ENCODE measurements at regions not wholly inside any gene's neighbourhood (a gene's known extent, or its start where the extent isn't known, plus 50 kb on each side); places are given as distances from the start of the nearest gene placed in this dataset.
"Not testable (repeated sequence)": the region's sequence is repeated elsewhere in the genome, so short reads cannot be mapped to it uniquely, and the experiment has no call there.

GRCh38 chr3:182393151-182393550, 400.2 kb upstream of the ATP11B start:
- DNase-seq: no peak
- in situ Hi-C loops (cut with MboI; ENCODE audit: low pct_unique_long_range_greater_than_20kb, low sequenced_read_pairs): no loop called here

- no peak for DNase-seq
- in situ Hi-C loops (cut with MboI; ENCODE audit: low pct_unique_long_range_greater_than_20kb, low sequenced_read_pairs): no loop called here
Observed at GRCh38 chr3:182393830-182394367, 399.4 kb upstream of the ATP11B start.

GRCh38 chr3:182397164-182397563, 396.1 kb upstream of the ATP11B start:
- in situ Hi-C loops (cut with MboI; ENCODE audit: low pct_unique_long_range_greater_than_20kb, low sequenced_read_pairs): no loop called here
- DNase-seq: no peak

- no peak for DNase-seq
- in situ Hi-C loops (cut with MboI; ENCODE audit: low pct_unique_long_range_greater_than_20kb, low sequenced_read_pairs): no loop called here
Observed at GRCh38 chr3:182399978-182400737, 393.1 kb upstream of the ATP11B start.

GRCh38 chr3:182400838-182401237, 392.5 kb upstream of the ATP11B start:
- in situ Hi-C loops (cut with MboI; ENCODE audit: low pct_unique_long_range_greater_than_20kb, low sequenced_read_pairs): no loop called here
- no peak for DNase-seq

- in situ Hi-C loops (cut with MboI; ENCODE audit: low pct_unique_long_range_greater_than_20kb, low sequenced_read_pairs): no loop called here
- DNase-seq: no peak
Observed at GRCh38 chr3:182404031-182404430, 389.3 kb upstream of the ATP11B start.

- DNase-seq: no peak
- in situ Hi-C loops (cut with MboI; ENCODE audit: low pct_unique_long_range_greater_than_20kb, low sequenced_read_pairs): no loop called here
Observed at GRCh38 chr3:182405759-182406158, 387.5 kb upstream of the ATP11B start.

GRCh38 chr3:182406786-182407185, 386.5 kb upstream of the ATP11B start:
- in situ Hi-C loops (cut with MboI; ENCODE audit: low pct_unique_long_range_greater_than_20kb, low sequenced_read_pairs): no loop called here
- no peak for DNase-seq

- in situ Hi-C loops (cut with MboI; ENCODE audit: low pct_unique_long_range_greater_than_20kb, low sequenced_read_pairs): no loop called here
- no peak for DNase-seq
Observed at GRCh38 chr3:182410051-182410450, 383.3 kb upstream of the ATP11B start.

- in situ Hi-C loops (cut with MboI; ENCODE audit: low pct_unique_long_range_greater_than_20kb, low sequenced_read_pairs): no loop called here
- no peak for DNase-seq
Observed at GRCh38 chr3:182412066-182412465, 381.2 kb upstream of the ATP11B start.

GRCh38 chr3:182413061-182413460, 380.2 kb upstream of the ATP11B start:
- DNase-seq: no peak
- in situ Hi-C loops (cut with MboI; ENCODE audit: low pct_unique_long_range_greater_than_20kb, low sequenced_read_pairs): no loop called here

GRCh38 chr3:182413682-182414081, 379.6 kb upstream of the ATP11B start:
- in situ Hi-C loops (cut with MboI; ENCODE audit: low pct_unique_long_range_greater_than_20kb, low sequenced_read_pairs): no loop called here

GRCh38 chr3:182414586-182414985, 378.7 kb upstream of the ATP11B start:
- in situ Hi-C loops (cut with MboI; ENCODE audit: low pct_unique_long_range_greater_than_20kb, low sequenced_read_pairs): no loop called here
- DNase-seq: no peak

More at GRCh38 chr3:182413682-182414081, 379.6 kb upstream of the ATP11B start:
- DNase-seq: no peak

GRCh38 chr3:182420741-182421140, 372.6 kb upstream of the ATP11B start:
- in situ Hi-C loops (cut with MboI; ENCODE audit: low pct_unique_long_range_greater_than_20kb, low sequenced_read_pairs): no loop called here
- no peak for DNase-seq

GRCh38 chr3:182424006-182424405, 369.3 kb upstream of the ATP11B start:
- no peak for DNase-seq
- in situ Hi-C loops (cut with MboI; ENCODE audit: low pct_unique_long_range_greater_than_20kb, low sequenced_read_pairs): no loop called here

- DNase-seq; in situ Hi-C loops (cut with MboI; ENCODE audit: low pct_unique_long_range_greater_than_20kb, low sequenced_read_pairs): not testable (repeated sequence)
Observed at GRCh38 chr3:182425926-182426718, 367.2 kb upstream of the ATP11B start.

- in situ Hi-C loops (cut with MboI; ENCODE audit: low pct_unique_long_range_greater_than_20kb, low sequenced_read_pairs); DNase-seq: not testable (repeated sequence)
Observed at GRCh38 chr3:182431972-182432371, 361.3 kb upstream of the ATP11B start.

- in situ Hi-C loops (cut with MboI; ENCODE audit: low pct_unique_long_range_greater_than_20kb, low sequenced_read_pairs): no loop called here
- no peak for DNase-seq
Observed at GRCh38 chr3:182435860-182436259, 357.4 kb upstream of the ATP11B start.

GRCh38 chr3:182436547-182436946, 356.8 kb upstream of the ATP11B start:
- in situ Hi-C loops (cut with MboI; ENCODE audit: low pct_unique_long_range_greater_than_20kb, low sequenced_read_pairs): no loop called here
- no peak for DNase-seq

GRCh38 chr3:182438398-182438797, 354.9 kb upstream of the ATP11B start:
- DNase-seq: no peak

More at GRCh38 chr3:182438398-182438797, 354.9 kb upstream of the ATP11B start:
- in situ Hi-C loops (cut with MboI; ENCODE audit: low pct_unique_long_range_greater_than_20kb, low sequenced_read_pairs): no loop called here

Measured in KBM-7 (cell line).